ENCODE measurements at regions not wholly inside any gene's neighbourhood (a gene's known extent, or its start where the extent isn't known, plus 50 kb on each side); places are given as distances from the start of the nearest gene placed in this dataset.

- Mint-ChIP-seq H3K9me3 (ENCODE audit: unreplicated experiment) (no peaks in the 10 kb centered on the region), H3K27me3 (ENCODE audit: unreplicated experiment) (peaks cover 61% of the 10 kb centered on the region), H3K4me1 (ENCODE audit: unreplicated experiment) (no peaks in the 10 kb centered on the region), H3K36me3 (ENCODE audit: unreplicated experiment) (no peaks in the 10 kb centered on the region), H3K4me3 (ENCODE audit: unreplicated experiment) (no peak overlapping the region), H3K27ac (ENCODE audit: unreplicated experiment) (no peak overlapping the region)
- DNase-seq (ENCODE audit: extremely low spot score, unreplicated experiment), result no peak
- TF ChIP-seq, protein P1, sequence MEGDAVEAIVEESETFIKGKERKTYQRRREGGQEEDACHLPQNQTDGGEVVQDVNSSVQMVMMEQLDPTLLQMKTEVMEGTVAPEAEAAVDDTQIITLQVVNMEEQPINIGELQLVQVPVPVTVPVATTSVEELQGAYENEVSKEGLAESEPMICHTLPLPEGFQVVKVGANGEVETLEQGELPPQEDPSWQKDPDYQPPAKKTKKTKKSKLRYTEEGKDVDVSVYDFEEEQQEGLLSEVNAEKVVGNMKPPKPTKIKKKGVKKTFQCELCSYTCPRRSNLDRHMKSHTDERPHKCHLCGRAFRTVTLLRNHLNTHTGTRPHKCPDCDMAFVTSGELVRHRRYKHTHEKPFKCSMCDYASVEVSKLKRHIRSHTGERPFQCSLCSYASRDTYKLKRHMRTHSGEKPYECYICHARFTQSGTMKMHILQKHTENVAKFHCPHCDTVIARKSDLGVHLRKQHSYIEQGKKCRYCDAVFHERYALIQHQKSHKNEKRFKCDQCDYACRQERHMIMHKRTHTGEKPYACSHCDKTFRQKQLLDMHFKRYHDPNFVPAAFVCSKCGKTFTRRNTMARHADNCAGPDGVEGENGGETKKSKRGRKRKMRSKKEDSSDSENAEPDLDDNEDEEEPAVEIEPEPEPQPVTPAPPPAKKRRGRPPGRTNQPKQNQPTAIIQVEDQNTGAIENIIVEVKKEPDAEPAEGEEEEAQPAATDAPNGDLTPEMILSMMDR (IDR thresholded peaks at IDR 0.05), result no peak
Measured at GRCh38 chr16:86070971-86071370, 172.0 kb downstream of the IRF8 start.

GRCh38 chr16:86071611-86072240, 172.8 kb downstream of the IRF8 start:
- H3K4me1 Mint-ChIP-seq (ENCODE audit: unreplicated experiment), result no peaks in the 10 kb centered on the region
- H3K36me3 Mint-ChIP-seq (ENCODE audit: unreplicated experiment), result no peaks in the 10 kb centered on the region
- no peak overlapping the region for H3K27ac Mint-ChIP-seq (ENCODE audit: unreplicated experiment)
- no peak for DNase-seq (ENCODE audit: extremely low spot score, unreplicated experiment)
- peaks cover 63% of the 10 kb centered on the region for H3K27me3 Mint-ChIP-seq (ENCODE audit: unreplicated experiment)
- H3K9me3 Mint-ChIP-seq (ENCODE audit: unreplicated experiment), result no peaks in the 10 kb centered on the region
- TF ChIP-seq, protein P1 (IDR thresholded peaks at IDR 0.05), result no peak
- no peak overlapping the region for H3K4me3 Mint-ChIP-seq (ENCODE audit: unreplicated experiment)

DNA sequence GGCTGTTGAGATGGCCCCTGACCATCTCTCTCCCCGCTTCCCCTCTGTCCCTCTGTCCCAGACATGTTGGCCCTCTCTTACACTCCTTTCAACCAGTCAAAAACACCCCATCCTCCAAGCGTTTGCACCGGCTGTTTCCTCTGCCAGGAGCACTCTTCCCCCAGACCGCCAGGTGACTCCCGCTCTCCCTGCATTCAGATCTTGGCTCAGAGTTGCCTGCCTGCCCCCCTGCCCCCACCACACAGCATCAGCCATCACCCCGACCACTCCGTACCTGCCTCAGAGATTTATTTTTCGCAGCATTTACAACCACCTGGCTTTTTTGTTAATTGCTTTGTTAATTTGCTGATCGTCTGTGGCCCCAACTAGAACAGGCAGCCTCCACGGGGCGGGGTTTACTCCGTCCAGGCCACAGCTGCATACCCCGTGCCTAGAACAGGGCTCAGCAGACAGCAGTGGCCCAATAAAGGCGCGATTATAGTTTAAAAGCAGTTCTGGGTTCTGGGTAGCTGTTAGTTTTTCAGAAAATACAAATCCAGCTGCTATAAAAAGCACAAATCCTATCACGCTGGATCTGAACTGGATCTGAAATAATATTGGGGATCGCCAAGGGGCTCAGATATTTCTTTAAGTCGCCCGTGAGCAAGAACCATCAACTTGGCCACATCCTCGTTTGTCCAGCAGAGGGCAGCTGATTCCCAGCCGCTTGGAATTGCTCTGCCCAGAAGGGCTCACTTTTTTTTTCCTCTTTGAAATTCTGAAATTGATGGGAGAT, 173.6 kb downstream of the IRF8 start:
- TF ChIP-seq, protein P1 (IDR thresholded peaks at IDR 0.05), result peak; percentile 85
- DNase-seq (ENCODE audit: extremely low spot score, unreplicated experiment), result no peak
- no peaks in the 10 kb centered on the region for H3K9me3 Mint-ChIP-seq (ENCODE audit: unreplicated experiment)
- no peaks in the 10 kb centered on the region for H3K4me1 Mint-ChIP-seq (ENCODE audit: unreplicated experiment)
- no peak overlapping the region for H3K27ac Mint-ChIP-seq (ENCODE audit: unreplicated experiment)
- H3K36me3 Mint-ChIP-seq (ENCODE audit: unreplicated experiment), result no peaks in the 10 kb centered on the region
- peaks cover 67% of the 10 kb centered on the region for H3K27me3 Mint-ChIP-seq (ENCODE audit: unreplicated experiment)
- no peak overlapping the region for H3K4me3 Mint-ChIP-seq (ENCODE audit: unreplicated experiment)

GRCh38 chr16:86073103-86073625, 174.2 kb downstream of the IRF8 start:
- H3K4me1 Mint-ChIP-seq (ENCODE audit: unreplicated experiment), result no peaks in the 10 kb centered on the region
- no peak overlapping the region for H3K27ac Mint-ChIP-seq (ENCODE audit: unreplicated experiment)
- H3K9me3 Mint-ChIP-seq (ENCODE audit: unreplicated experiment), result no peaks in the 10 kb centered on the region
- DNase-seq (ENCODE audit: extremely low spot score, unreplicated experiment), result no peak
- H3K36me3 Mint-ChIP-seq (ENCODE audit: unreplicated experiment), result no peaks in the 10 kb centered on the region
- H3K27me3 Mint-ChIP-seq (ENCODE audit: unreplicated experiment), result peaks cover 69% of the 10 kb centered on the region
- H3K4me3 Mint-ChIP-seq (ENCODE audit: unreplicated experiment), result no peak overlapping the region
- TF ChIP-seq, protein P1 (IDR thresholded peaks at IDR 0.05), result peak; percentile 23
